A549 (cell line): ENCODE measurements at regions not wholly inside any gene's neighbourhood (a gene's known extent, or its start where the extent isn't known, plus 50 kb on each side); places are given as distances from the start of the nearest gene placed in this dataset.
A peak's percentile ranks its signal among the peaks of the same experiment; 100 is the strongest.

Source experiments
- ATAC-seq, 2 experiments: fragments of 200-7000 bp in 1 of 2; fragments of >200 bp in 1 of 2; cut with Nextera tagmentation in 1 of 2; cut with Tn5 transposase in 1 of 2; 3 replicates each; pipeline versions ENCODE4 v1.8.0 to v1.9.1; 2018 to 2020; ENCODE audit warnings: mild to moderate bottlenecking in 1 of 2, moderate library complexity in 1 of 2
- CTCF ChIA-PET: fragments of 300-600 bp; sonication (Branson Sonifier 250); formaldehyde crosslinking; extraction: SDS; loops from one replicate; lab custom pipeline; 2021; ENCODE audit warnings: antibody characterized with exemption, inconsistent platforms; lab: Yijun Ruan, JAX
- POLR2A ChIA-PET: fragments of 350-600 bp; formaldehyde crosslinking; extraction: SDS; loops from one replicate; lab custom pipeline; 2021; ENCODE audit warnings: antibody characterized with exemption, inconsistent platforms; lab: Yijun Ruan, JAX
- DNase-seq, 2 experiments: peaks; one replicate each; pipeline versions ENCODE4 v3.0.0 to v3.0.0-alpha.2; 2011 to 2016; ENCODE audit warnings: low read depth in 1 of 2, low spot score in 1 of 2
- FAIRE-seq: peaks from 2 replicates; lab custom pipeline; 2011; peaks lifted over from hg19 to GRCh38; lab: Jason Lieb, UNC
- H3K27ac ChIP-seq, 2 experiments: fragments of >200 bp; sonication (Bioruptor Twin); formaldehyde crosslinking; 3 replicates each; pipeline ENCODE4 v1.5.1; 2016 to 2017
- H3K4me1 ChIP-seq: fragments of >200 bp; sonication (Bioruptor Twin); formaldehyde crosslinking; 3 replicates; pipeline ENCODE4 v1.6.1; 2016
- H3K4me2 ChIP-seq: fragments of >200 bp; sonication (Bioruptor Twin); formaldehyde crosslinking; 3 replicates; pipeline ENCODE4 v1.6.1; 2016
- H3K4me3 ChIP-seq: fragments of >200 bp; sonication (Bioruptor Twin); formaldehyde crosslinking; 3 replicates; pipeline ENCODE4 v1.5.1; 2016
- H3K9me3 ChIP-seq: fragments of >200 bp; sonication (Bioruptor Twin); formaldehyde crosslinking; 3 replicates; pipeline ENCODE4 v1.6.1; 2016
- CBX2 ChIP-seq: fragments of 200-600 bp; sonication (generic); IDR thresholded peaks from 2 replicates; pipeline ENCODE4 v1.6.1; 2016; ENCODE audit warnings: low read depth, mild to moderate bottlenecking, borderline replicate concordance
- CHD2 ChIP-seq: fragments of 150-350 bp; IDR thresholded peaks from 2 replicates; pipeline ENCODE4 v1.6.1; 2014; ENCODE audit warnings: low read length; ENCODE audit not compliant: partially characterized antibody
- CHD4 ChIP-seq: fragments of 200-600 bp; sonication (generic); IDR thresholded peaks from 2 replicates; pipeline ENCODE4 v1.6.1; 2016; ENCODE audit warnings: antibody characterized with exemption, mild to moderate bottlenecking, borderline replicate concordance
- EHMT2 ChIP-seq: fragments of 200-600 bp; sonication (generic); IDR thresholded peaks from 2 replicates; pipeline ENCODE4 v1.6.1; 2016; ENCODE audit warnings: antibody characterized with exemption, low read depth, mild to moderate bottlenecking, moderate library complexity
- ESRRA ChIP-seq: fragments of 150-350 bp; IDR thresholded peaks from 2 replicates; pipeline ENCODE4 v1.6.1; 2014; ENCODE audit warnings: mild to moderate bottlenecking, low read length, borderline replicate concordance
- HOXA7 ChIP-seq: fragments of 250-450 bp; sonication (Bioruptor Pico); IDR thresholded peaks from 2 replicates; pipeline ENCODE4 v1.5.0; 2020; ENCODE audit warnings: mild to moderate bottlenecking, moderate library complexity
- HOXB13 ChIP-seq: fragments of 250-450 bp; sonication (Bioruptor Pico); IDR thresholded peaks from 2 replicates; pipeline ENCODE4 v1.5.0; 2020; ENCODE audit warnings: low read depth, mild to moderate bottlenecking, moderate library complexity
- HOXB5 ChIP-seq: fragments of 250-450 bp; sonication (Bioruptor Pico); IDR thresholded peaks from 2 replicates; pipeline ENCODE4 v1.5.0; 2020; ENCODE audit warnings: mild to moderate bottlenecking, moderate library complexity
- JUNB ChIP-seq: fragments of >200 bp; sonication (Bioruptor Twin); formaldehyde crosslinking; IDR thresholded peaks from 2 replicates; pipeline ENCODE4 v1.6.1; 2016
- KDM5A ChIP-seq: fragments of 200-600 bp; sonication (generic); IDR thresholded peaks from 2 replicates; pipeline ENCODE4 v1.6.1; 2016; ENCODE audit warnings: antibody characterized with exemption, mild to moderate bottlenecking
- MAFK ChIP-seq: fragments of 450-650 bp; IDR thresholded peaks from 2 replicates; pipeline ENCODE4 v1.6.1; 2014; ENCODE audit not compliant: partially characterized antibody
- MAZ ChIP-seq: fragments of 150-350 bp; IDR thresholded peaks from 2 replicates; pipeline ENCODE4 v1.6.1; 2014; ENCODE audit warnings: antibody characterized with exemption, low read depth, low read length, borderline replicate concordance
- MYC ChIP-seq: IDR thresholded peaks from 2 replicates; pipeline ENCODE4 v1.6.1; 2012; ENCODE audit warnings: mild to moderate bottlenecking, inconsistent platforms, low read length, improper control_type of control experiment, borderline replicate concordance
- NFE2L2 ChIP-seq: fragments of 150-350 bp; conservative IDR thresholded peaks from 2 replicates; pipeline ENCODE4 v1.6.1; 2014; ENCODE audit warnings: low read length
- NPAS2 ChIP-seq: fragments of 250-450 bp; sonication (Bioruptor Pico); IDR thresholded peaks from 2 replicates; pipeline ENCODE4 v1.8.0; 2022; ENCODE audit warnings: mild to moderate bottlenecking, moderate library complexity, borderline replicate concordance
- NR3C1 ChIP-seq: fragments of >200 bp; sonication (Bioruptor Twin); formaldehyde crosslinking; IDR thresholded peaks from 3 replicates; pipeline ENCODE4 v1.6.1; 2017
- POLR2AphosphoS2 ChIP-seq: conservative IDR thresholded peaks from 2 replicates; pipeline ENCODE4 v1.6.1; 2012; ENCODE audit warnings: low read length, improper control_type of control experiment, inconsistent platforms
- RCOR1 ChIP-seq: fragments of 150-350 bp; IDR thresholded peaks from 2 replicates; pipeline ENCODE4 v1.6.1; 2014; ENCODE audit warnings: antibody characterized with exemption, low read length, low read depth
- SREBF2 ChIP-seq: fragments of 450-650 bp; IDR thresholded peaks from 2 replicates; pipeline ENCODE4 v1.6.1; 2014; ENCODE audit warnings: mild to moderate bottlenecking, moderate library complexity
- TFCP2L1 ChIP-seq: fragments of 250-450 bp; sonication (Bioruptor Pico); IDR thresholded peaks from 2 replicates; pipeline ENCODE4 v1.5.0; 2021; ENCODE audit warnings: mild to moderate bottlenecking
- ZC3H11A ChIP-seq: fragments of 450-650 bp; IDR thresholded peaks from 2 replicates; pipeline ENCODE4 v1.6.1; 2014; ENCODE audit warnings: antibody characterized with exemption, mild to moderate bottlenecking
- ZFP36 ChIP-seq: fragments of 450-650 bp; IDR thresholded peaks from 2 replicates; pipeline ENCODE4 v1.6.1; 2014; ENCODE audit warnings: borderline replicate concordance; ENCODE audit not compliant: partially characterized antibody
- WGBS: methylation state at CpG from one replicate; pipeline ENCODE4 v1.1.6; 2017; ENCODE audit errors: missing lambda C conversion rate; 5-methylcytosine and 5-hydroxymethylcytosine counted together
- TF ChIP-seq, protein P1 (sequence below): fragments of 450-650 bp; IDR thresholded peaks from 2 replicates; pipeline ENCODE4 v1.6.1; 2014; ENCODE audit warnings: antibody characterized with exemption
- TF ChIP-seq, protein P2 (sequence below): fragments of 250-450 bp; sonication (Bioruptor Pico); IDR thresholded peaks from 2 replicates; pipeline ENCODE4 v1.5.0; 2021; ENCODE audit warnings: mild to moderate bottlenecking, moderate library complexity, borderline replicate concordance
- TF ChIP-seq, protein P3 (sequence below): fragments of >200 bp; sonication (Bioruptor Twin); formaldehyde crosslinking; IDR thresholded peaks from 2 replicates; pipeline ENCODE4 v1.6.1; 2016
- TF ChIP-seq, protein P4 (sequence below): fragments of 150-350 bp; IDR thresholded peaks from 2 replicates; pipeline ENCODE4 v1.6.1; 2014; ENCODE audit warnings: low read depth, mild to moderate bottlenecking, low read length

DNA sequence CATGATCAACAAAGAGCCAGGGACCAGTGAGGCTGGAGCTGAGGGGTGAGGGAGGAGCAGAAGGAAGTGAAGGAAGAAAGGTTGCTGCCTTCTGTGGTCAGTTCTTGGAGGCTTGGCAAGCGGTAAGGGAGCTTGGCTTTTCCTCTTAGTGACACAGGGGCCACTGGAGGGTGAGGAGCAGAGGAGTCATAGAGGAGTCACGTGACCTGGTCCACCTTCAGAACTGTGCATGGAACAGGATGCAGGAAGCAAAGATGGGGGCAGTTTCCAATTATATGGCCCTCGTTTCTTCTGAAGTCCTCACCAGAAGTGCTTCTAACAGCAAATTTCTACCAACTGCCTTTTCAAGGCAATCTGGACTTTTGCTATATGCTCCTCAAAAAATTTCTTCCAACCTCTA, 326.9 kb upstream of the SMIM21 start:
- Histone ChIP-seq H3K4me3 (no peak overlapping the region), H3K4me2 (no peak overlapping the region), H3K9me3 (no peaks in the 10 kb centered on the region)
- ATAC-seq = no peak
- TF ChIP-seq, protein P1, sequence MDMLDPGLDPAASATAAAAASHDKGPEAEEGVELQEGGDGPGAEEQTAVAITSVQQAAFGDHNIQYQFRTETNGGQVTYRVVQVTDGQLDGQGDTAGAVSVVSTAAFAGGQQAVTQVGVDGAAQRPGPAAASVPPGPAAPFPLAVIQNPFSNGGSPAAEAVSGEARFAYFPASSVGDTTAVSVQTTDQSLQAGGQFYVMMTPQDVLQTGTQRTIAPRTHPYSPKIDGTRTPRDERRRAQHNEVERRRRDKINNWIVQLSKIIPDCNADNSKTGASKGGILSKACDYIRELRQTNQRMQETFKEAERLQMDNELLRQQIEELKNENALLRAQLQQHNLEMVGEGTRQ = peak; percentile 30; the same call in 1 of the 2 replicates
- TF ChIP-seq NR3C1 (no peak), KDM5A (no peak)
- TF ChIP-seq, all 56 proteins: peak for 1
- CTCF ChIA-PET = no interaction called here
- POLR2A ChIA-PET = no interaction called here
- Histone ChIP-seq H3K4me1 (no peaks in the 10 kb centered on the region), H3K27ac (no peak overlapping the region)
- FAIRE-seq (no peak), DNase-seq (no peak)
- 3% methylated on average over 3 of the region's 3 CpGs for whole genome bisulfite sequencing

DNA sequence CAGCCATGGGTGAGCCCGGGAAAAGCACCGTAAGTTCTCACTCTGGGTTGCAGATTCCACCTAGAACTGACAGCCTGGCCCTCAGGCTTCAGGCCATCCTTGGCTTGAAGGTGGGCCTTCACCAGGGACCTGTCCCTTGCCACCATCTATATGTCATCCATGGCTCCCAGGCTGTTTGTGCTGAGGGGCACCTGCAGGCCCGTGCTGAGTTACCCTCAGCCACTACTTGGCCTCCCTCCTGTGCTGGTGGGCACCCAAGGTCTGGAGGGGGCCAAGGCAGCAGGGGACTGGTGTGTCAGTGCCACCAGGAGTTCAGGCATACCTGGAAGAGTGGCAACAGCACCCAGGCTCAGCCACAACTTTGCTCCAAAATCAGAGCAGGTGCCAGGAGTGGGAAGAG, 326.2 kb upstream of the SMIM21 start:
- Histone ChIP-seq H3K4me3 (no peak overlapping the region), H3K4me1 (no peaks in the 10 kb centered on the region), H3K27ac (no peak overlapping the region), H3K9me3 (no peaks in the 10 kb centered on the region), H3K4me2 (no peak overlapping the region)
- ATAC-seq = no peak
- DNase-seq = no peak
- WGBS = 33% methylated on average over 2 of the region's 3 CpGs
- ChIA-PET CTCF (no interaction called here), POLR2A (no interaction called here)
- no peak for TF ChIP-seq ESRRA
- no peak for TF ChIP-seq MYC
- no peak for TF ChIP-seq TFCP2L1 (CRISPR knock-in tag)
- no peak for TF ChIP-seq MAFK
- TF ChIP-seq, protein P1 = no peak
- no peak for FAIRE-seq

DNA sequence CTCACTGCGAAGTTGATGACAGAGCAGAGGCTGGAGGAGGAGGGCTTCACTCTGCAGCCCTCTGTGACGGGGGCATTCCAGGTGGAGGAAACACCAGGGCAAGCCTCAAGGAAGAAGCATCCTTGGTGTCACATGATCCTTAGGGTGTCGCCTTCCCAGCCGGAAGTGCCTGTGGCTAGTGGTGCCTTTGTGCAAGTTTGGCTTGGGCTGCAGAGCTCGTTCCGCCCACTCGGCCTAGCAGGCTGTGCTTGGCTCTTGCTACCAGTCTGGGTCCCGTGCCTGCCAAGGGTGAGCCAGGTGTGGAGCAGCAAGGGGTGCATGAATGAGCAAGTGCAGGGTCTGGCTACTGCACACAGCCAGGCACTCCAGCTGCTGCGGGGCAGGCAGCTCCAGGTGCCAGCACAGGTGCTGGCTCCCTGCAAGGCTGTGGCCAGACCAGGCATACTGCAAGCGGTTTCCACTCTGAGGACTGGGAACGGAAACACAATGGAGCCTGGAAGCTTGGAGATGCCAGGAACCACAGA, 325.3 kb upstream of the SMIM21 start:
- POLR2A ChIA-PET = no interaction called here

DNA sequence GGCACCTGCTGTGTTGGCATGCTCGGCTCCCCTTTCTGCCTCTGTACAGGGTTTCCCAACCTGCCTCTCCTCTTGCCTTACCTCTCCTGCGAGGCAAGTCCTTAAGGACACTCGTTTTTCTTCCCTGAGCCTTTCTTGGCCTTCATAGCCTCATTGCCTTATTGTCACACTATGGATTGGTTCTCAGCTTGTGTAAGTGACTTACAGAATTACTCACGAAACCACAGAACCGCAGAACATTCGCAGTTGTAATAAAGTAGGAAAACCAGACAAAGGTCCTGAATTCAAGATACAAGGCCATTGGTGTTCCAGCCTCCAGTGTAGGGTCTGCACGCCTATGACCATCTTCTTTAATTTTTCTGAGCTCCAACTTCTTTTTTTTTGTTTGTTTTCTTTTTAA, 317.6 kb upstream of the SMIM21 start:
- no peak for FAIRE-seq
- TF ChIP-seq HOXB5 (no peak), RCOR1 (no peak), EHMT2 (no peak), CHD4 (no peak), SREBF2 (no peak), MAZ (no peak), NR3C1 (no peak), HOXA7 (CRISPR knock-in tag) (no peak), CBX2 (no peak), HOXB13 (no peak), ZC3H11A (no peak), ZFP36 (no peak), CHD2 (no peak)
- TF ChIP-seq, protein P2, sequence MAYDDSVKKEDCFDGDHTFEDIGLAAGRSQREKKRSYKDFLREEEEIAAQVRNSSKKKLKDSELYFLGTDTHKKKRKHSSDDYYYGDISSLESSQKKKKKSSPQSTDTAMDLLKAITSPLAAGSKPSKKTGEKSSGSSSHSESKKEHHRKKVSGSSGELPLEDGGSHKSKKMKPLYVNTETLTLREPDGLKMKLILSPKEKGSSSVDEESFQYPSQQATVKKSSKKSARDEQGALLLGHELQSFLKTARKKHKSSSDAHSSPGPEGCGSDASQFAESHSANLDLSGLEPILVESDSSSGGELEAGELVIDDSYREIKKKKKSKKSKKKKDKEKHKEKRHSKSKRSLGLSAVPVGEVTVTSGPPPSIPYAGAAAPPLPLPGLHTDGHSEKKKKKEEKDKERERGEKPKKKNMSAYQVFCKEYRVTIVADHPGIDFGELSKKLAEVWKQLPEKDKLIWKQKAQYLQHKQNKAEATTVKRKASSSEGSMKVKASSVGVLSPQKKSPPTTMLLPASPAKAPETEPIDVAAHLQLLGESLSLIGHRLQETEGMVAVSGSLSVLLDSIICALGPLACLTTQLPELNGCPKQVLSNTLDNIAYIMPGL (CRISPR knock-in tag) = no peak
- TF ChIP-seq, protein P1 = no peak
- TF ChIP-seq, protein P3, sequence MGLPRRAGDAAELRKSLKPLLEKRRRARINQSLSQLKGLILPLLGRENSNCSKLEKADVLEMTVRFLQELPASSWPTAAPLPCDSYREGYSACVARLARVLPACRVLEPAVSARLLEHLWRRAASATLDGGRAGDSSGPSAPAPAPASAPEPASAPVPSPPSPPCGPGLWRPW = no peak

More for the DNA sequence above, 325.3 kb upstream of the SMIM21 start:
- H3K4me3 ChIP-seq = no peak overlapping the region
- DNase-seq = no peak
- 12% methylated on average over 6 of the region's 11 CpGs for WGBS
- no peak for FAIRE-seq
- CTCF ChIA-PET = no interaction called here
- no peak for TF ChIP-seq NPAS2
- no peak for TF ChIP-seq CHD4
- TF ChIP-seq MAFK = no peak
- TF ChIP-seq POLR2AphosphoS2 = no peak
- TF ChIP-seq, protein P4, sequence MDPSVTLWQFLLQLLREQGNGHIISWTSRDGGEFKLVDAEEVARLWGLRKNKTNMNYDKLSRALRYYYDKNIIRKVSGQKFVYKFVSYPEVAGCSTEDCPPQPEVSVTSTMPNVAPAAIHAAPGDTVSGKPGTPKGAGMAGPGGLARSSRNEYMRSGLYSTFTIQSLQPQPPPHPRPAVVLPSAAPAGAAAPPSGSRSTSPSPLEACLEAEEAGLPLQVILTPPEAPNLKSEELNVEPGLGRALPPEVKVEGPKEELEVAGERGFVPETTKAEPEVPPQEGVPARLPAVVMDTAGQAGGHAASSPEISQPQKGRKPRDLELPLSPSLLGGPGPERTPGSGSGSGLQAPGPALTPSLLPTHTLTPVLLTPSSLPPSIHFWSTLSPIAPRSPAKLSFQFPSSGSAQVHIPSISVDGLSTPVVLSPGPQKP = no peak
- no peak for TF ChIP-seq NFE2L2
- TF ChIP-seq JUNB = no peak
- TF ChIP-seq EHMT2 = no peak
- TF ChIP-seq, all 56 proteins: peak for 0
- no peaks in the 10 kb centered on the region for H3K9me3 ChIP-seq
- H3K27ac ChIP-seq = no peak overlapping the region
- no peak overlapping the region for H3K4me2 ChIP-seq
- no peak for ATAC-seq
- H3K4me1 ChIP-seq = no peaks in the 10 kb centered on the region

More for the DNA sequence above, 317.6 kb upstream of the SMIM21 start:
- no peak overlapping the region for H3K4me3 ChIP-seq
- DNase-seq (no peak), ATAC-seq (no peak)
- POLR2A ChIA-PET = no interaction called here
- H3K4me2 ChIP-seq = no peak overlapping the region
- no peaks in the 10 kb centered on the region for H3K9me3 ChIP-seq
- H3K4me1 ChIP-seq = no peaks in the 10 kb centered on the region
- H3K27ac ChIP-seq = no peak overlapping the region
- WGBS = 30% methylated on average over 7 of the region's 7 CpGs
- CTCF ChIA-PET = no interaction called here
